ENCODE measurements at regions not wholly inside any gene's neighbourhood (a gene's known extent, or its start where the extent isn't known, plus 50 kb on each side); places are given as distances from the start of the nearest gene placed in this dataset.

DNA sequence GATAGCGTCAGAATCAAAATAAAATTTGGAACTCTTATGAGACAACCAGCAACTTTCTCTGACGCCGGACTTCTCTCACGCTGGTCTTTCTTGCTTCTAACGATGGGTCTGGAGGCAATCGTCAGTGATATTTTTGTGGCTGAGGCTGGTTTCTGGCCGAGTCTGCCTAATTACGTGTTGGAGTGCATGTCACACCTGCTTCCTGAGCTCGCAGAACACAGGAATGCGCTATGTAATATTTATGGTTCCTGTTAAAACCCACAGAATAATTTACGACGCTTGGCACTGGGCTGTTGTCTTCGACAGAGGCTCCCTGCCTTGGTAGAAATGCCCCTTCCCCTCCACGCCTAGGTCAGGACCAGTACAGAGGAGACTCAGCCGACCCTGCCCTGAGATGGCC lies 64.9 kb downstream of the NPTX2 start:
- Histone ChIP-seq H3K4me3 (ENCODE audit: low read depth in 2 of 2, low read length in 2 of 2) (no peak overlapping the region), H3K36me3 (ENCODE audit: control insufficient read depth, insufficient read depth, low read length) (no peaks in the 10 kb centered on the region), H3K27ac (ENCODE audit: low read length) (no peak overlapping the region), H3K27me3 (ENCODE audit: control insufficient read depth, insufficient read depth, low read length) (no peaks in the 10 kb centered on the region), H3K9me3 (ENCODE audit: control insufficient read depth, insufficient read depth, low read depth, low read length) (peaks cover 4% of the 10 kb centered on the region; the same call in 1 of the 2 replicates), H3K4me1 (ENCODE audit: control insufficient read depth, insufficient read depth, low read length) (no peaks in the 10 kb centered on the region)
- in situ Hi-C loops (cut with HindIII; ENCODE audit: low pct_unique_long_range_greater_than_20kb, low sequenced_read_pairs) = no loop called here
- ChIA-PET POLR2A (no interaction called here), CTCF (no interaction called here)
- intact Hi-C loops (cut with micrococcal nuclease; ENCODE audit: unreplicated experiment) = no loop called here
- no peak for ATAC-seq
- no peak for TF ChIP-seq POLR2AphosphoS5 (IDR thresholded peaks at IDR 0.05; ENCODE audit: low read depth, low read length)
- no peak for TF ChIP-seq REST (IDR thresholded peaks at IDR 0.05; ENCODE audit: insufficient read depth in 1 of 2, low read depth in 2 of 2, low read length in 1 of 2)
- no peak for TF ChIP-seq TCF7L2 (IDR thresholded peaks at IDR 0.05; ENCODE audit: low read depth, low read length)
- no peak for TF ChIP-seq SIN3A (IDR thresholded peaks at IDR 0.05; ENCODE audit: borderline replicate concordance, insufficient read depth, low read depth, low read length)
- TF ChIP-seq, protein P1, sequence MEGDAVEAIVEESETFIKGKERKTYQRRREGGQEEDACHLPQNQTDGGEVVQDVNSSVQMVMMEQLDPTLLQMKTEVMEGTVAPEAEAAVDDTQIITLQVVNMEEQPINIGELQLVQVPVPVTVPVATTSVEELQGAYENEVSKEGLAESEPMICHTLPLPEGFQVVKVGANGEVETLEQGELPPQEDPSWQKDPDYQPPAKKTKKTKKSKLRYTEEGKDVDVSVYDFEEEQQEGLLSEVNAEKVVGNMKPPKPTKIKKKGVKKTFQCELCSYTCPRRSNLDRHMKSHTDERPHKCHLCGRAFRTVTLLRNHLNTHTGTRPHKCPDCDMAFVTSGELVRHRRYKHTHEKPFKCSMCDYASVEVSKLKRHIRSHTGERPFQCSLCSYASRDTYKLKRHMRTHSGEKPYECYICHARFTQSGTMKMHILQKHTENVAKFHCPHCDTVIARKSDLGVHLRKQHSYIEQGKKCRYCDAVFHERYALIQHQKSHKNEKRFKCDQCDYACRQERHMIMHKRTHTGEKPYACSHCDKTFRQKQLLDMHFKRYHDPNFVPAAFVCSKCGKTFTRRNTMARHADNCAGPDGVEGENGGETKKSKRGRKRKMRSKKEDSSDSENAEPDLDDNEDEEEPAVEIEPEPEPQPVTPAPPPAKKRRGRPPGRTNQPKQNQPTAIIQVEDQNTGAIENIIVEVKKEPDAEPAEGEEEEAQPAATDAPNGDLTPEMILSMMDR (IDR thresholded peaks at IDR 0.05) = no peak
- DNase-seq (ENCODE audit: low read depth, low spot score) = no peak
- BruUV-seq (replicated peaks) = no TSS peak

GRCh38 chr7:98683514-98683913 lies 66.4 kb downstream of the NPTX2 start:
- CTCF ChIA-PET = no interaction called here
- intact Hi-C loops (cut with micrococcal nuclease; ENCODE audit: unreplicated experiment) (no loop called here), in situ Hi-C loops (cut with HindIII; ENCODE audit: low pct_unique_long_range_greater_than_20kb, low sequenced_read_pairs) (no loop called here)
- no TSS peak for BruUV-seq (replicated peaks)
- no peaks in the 10 kb centered on the region for H3K36me3 ChIP-seq (ENCODE audit: control insufficient read depth, insufficient read depth, low read length)
- ATAC-seq = no peak
- POLR2A ChIA-PET = interaction anchor here (0.7 kb wide), 1 partner anchor 12 kb away, joined by 4 read pairs; no protein-coding TSS in a partner anchor
- TF ChIP-seq TCF7L2 (IDR thresholded peaks at IDR 0.05; ENCODE audit: low read depth, low read length) = no peak
- TF ChIP-seq, protein P1 (IDR thresholded peaks at IDR 0.05) = no peak
- no peak for TF ChIP-seq POLR2AphosphoS5 (IDR thresholded peaks at IDR 0.05; ENCODE audit: low read depth, low read length)
- TF ChIP-seq SIN3A (IDR thresholded peaks at IDR 0.05; ENCODE audit: borderline replicate concordance, insufficient read depth, low read depth, low read length) = no peak
- no peak for TF ChIP-seq REST (IDR thresholded peaks at IDR 0.05; ENCODE audit: insufficient read depth in 1 of 2, low read depth in 2 of 2, low read length in 1 of 2)
- no peak overlapping the region for H3K4me3 ChIP-seq (ENCODE audit: low read depth in 2 of 2, low read length in 2 of 2)
- peaks cover 4% of the 10 kb centered on the region; the same call in 1 of the 2 replicates for H3K9me3 ChIP-seq (ENCODE audit: control insufficient read depth, insufficient read depth, low read depth, low read length)
- H3K4me1 ChIP-seq (ENCODE audit: control insufficient read depth, insufficient read depth, low read length) = no peaks in the 10 kb centered on the region
- H3K27ac ChIP-seq (ENCODE audit: low read length) = no peak overlapping the region
- no peaks in the 10 kb centered on the region for H3K27me3 ChIP-seq (ENCODE audit: control insufficient read depth, insufficient read depth, low read length)
- no peak for DNase-seq (ENCODE audit: low read depth, low spot score)
